ENCODE measurements at regions not wholly inside any gene's neighbourhood (a gene's known extent, or its start where the extent isn't known, plus 50 kb on each side); places are given as distances from the start of the nearest gene placed in this dataset.

DNA sequence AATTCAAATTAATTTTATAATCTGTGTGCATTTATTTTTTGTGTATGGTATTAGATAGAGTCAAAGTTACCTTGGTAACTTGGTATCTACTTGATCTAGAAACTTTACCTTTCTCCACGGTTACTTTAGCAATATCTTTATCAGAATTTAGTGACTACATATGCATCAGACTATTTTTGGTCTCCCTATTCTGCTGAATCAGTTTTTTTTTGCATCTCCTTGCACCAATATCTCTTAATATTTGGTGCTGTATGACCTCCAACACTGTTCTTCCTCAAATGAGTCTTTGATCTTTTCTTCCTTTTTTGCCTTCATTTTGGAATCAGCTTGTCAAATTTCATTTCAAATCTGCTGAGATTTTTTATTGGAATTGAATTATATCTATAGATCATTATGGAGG, 828.2 kb upstream of the FOXG1 start:
- DNase-seq (ENCODE audit: low read depth, low spot score): no peak
- no peak overlapping the region for H3K4me3 ChIP-seq (ENCODE audit: insufficient read length, low read depth)
- no peak for TF ChIP-seq ZNF274 (IDR thresholded peaks at IDR 0.05; ENCODE audit: low read depth, low read length)
- TF ChIP-seq YY1 (IDR thresholded peaks at IDR 0.05; ENCODE audit: insufficient read depth, insufficient read length): no peak
- TF ChIP-seq SUZ12 (IDR thresholded peaks at IDR 0.05; ENCODE audit: extremely low read depth, insufficient read depth, insufficient read length): no peak
- no peaks in the 10 kb centered on the region for H3K27me3 ChIP-seq (ENCODE audit: insufficient read depth, insufficient read length)
- no peaks in the 10 kb centered on the region for H3K36me3 ChIP-seq (ENCODE audit: insufficient read depth, insufficient read length, low read length)
- no peaks in the 10 kb centered on the region for H3K4me1 ChIP-seq (ENCODE audit: insufficient read depth, insufficient read length)
- no peaks in the 10 kb centered on the region for H3K9me3 ChIP-seq (ENCODE audit: insufficient read depth, low read length)
- no peak overlapping the region for H3K9ac ChIP-seq (ENCODE audit: insufficient read length, low read depth)

DNA sequence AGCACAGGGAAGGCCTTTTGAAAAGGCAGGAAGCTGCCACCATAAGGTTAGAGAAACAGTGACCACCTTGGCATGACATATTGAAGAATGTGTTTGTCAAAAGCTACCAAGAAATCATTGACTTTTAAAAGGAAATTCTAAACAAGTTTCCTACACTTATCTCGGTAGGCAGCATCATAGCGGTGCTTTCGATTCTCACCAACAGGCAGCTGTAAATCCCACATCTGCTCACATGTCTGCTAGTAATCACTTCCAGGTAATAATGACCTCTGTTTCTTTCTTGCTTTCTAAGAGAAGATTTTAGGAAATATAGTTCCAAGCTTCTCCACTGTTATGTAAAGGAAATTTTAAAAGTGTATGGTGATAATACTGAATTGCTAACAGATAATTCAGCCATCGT, 821.1 kb upstream of the FOXG1 start:
- Histone ChIP-seq H3K4me3 (ENCODE audit: insufficient read length, low read depth) (no peak overlapping the region), H3K27me3 (ENCODE audit: insufficient read depth, insufficient read length) (no peaks in the 10 kb centered on the region), H3K9ac (ENCODE audit: insufficient read length, low read depth) (no peak overlapping the region), H3K4me1 (ENCODE audit: insufficient read depth, insufficient read length) (no peaks in the 10 kb centered on the region), H3K36me3 (ENCODE audit: insufficient read depth, insufficient read length, low read length) (no peaks in the 10 kb centered on the region), H3K9me3 (ENCODE audit: insufficient read depth, low read length) (no peaks in the 10 kb centered on the region)
- no peak for TF ChIP-seq ZNF274 (IDR thresholded peaks at IDR 0.05; ENCODE audit: low read depth, low read length)
- DNase-seq (ENCODE audit: low read depth, low spot score): no peak

DNA sequence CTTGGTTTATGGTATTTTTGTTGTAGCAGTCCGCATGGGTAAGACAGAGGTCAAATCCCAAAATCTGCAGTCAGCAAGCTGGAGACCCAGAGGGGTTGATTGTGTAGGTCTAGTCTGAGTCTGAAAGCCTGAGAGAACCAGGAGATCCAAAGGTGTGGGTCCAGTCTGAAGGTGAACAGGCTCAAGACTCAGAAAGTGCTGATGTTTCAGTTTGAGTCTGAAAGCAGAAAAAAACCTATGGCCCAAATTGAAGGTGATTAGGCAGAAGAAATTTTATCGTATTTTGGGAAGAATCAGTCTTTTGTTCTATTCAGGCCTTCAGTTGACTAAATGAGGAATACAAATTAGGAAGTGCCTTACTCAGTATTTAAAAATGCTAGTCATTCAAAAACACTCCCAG, 807.8 kb upstream of the FOXG1 start:
- no peak overlapping the region for H3K9ac ChIP-seq (ENCODE audit: insufficient read length, low read depth)

DNA sequence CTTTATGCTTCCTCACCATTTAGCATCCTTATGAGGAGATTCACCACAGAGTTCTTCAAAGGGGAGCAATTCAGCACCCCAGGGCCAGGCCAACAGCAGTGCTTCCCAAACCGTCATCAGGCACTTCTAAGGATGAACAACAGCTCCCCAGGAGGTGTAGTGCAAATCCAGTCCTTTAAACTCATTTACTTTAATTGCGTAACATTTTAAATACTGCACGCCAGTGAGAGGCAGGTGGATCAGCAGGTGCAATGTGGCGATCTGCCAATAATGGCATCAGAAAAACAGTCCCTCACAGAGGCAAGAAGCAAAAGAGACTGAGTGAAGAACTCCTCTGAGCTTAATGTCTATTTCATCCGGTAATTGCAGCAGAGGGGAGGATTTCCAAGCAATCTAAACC, 770.9 kb upstream of the FOXG1 start:
- TF ChIP-seq SUZ12 (IDR thresholded peaks at IDR 0.05; ENCODE audit: extremely low read depth, insufficient read depth, insufficient read length): no peak
- TF ChIP-seq YY1 (IDR thresholded peaks at IDR 0.05; ENCODE audit: insufficient read depth, insufficient read length): no peak
- TF ChIP-seq ZNF274 (IDR thresholded peaks at IDR 0.05; ENCODE audit: low read depth, low read length): no peak
- Histone ChIP-seq H3K4me3 (ENCODE audit: insufficient read length, low read depth) (no peak overlapping the region), H3K27me3 (ENCODE audit: insufficient read depth, insufficient read length) (no peaks in the 10 kb centered on the region), H3K9me3 (ENCODE audit: insufficient read depth, low read length) (no peaks in the 10 kb centered on the region), H3K9ac (ENCODE audit: insufficient read length, low read depth) (no peak overlapping the region), H3K4me1 (ENCODE audit: insufficient read depth, insufficient read length) (no peaks in the 10 kb centered on the region), H3K36me3 (ENCODE audit: insufficient read depth, insufficient read length, low read length) (no peaks in the 10 kb centered on the region)
- DNase-seq (ENCODE audit: low read depth, low spot score): no peak

More for the DNA sequence above, 807.8 kb upstream of the FOXG1 start:
- no peaks in the 10 kb centered on the region for H3K36me3 ChIP-seq (ENCODE audit: insufficient read depth, insufficient read length, low read length)
- H3K27me3 ChIP-seq (ENCODE audit: insufficient read depth, insufficient read length): no peaks in the 10 kb centered on the region
- no peaks in the 10 kb centered on the region for H3K9me3 ChIP-seq (ENCODE audit: insufficient read depth, low read length)
- H3K4me3 ChIP-seq (ENCODE audit: insufficient read length, low read depth): no peak overlapping the region
- no peak for DNase-seq (ENCODE audit: low read depth, low spot score)
- no peak for TF ChIP-seq YY1 (IDR thresholded peaks at IDR 0.05; ENCODE audit: insufficient read depth, insufficient read length)
- no peak for TF ChIP-seq SUZ12 (IDR thresholded peaks at IDR 0.05; ENCODE audit: extremely low read depth, insufficient read depth, insufficient read length)
- TF ChIP-seq ZNF274 (IDR thresholded peaks at IDR 0.05; ENCODE audit: low read depth, low read length): no peak
- H3K4me1 ChIP-seq (ENCODE audit: insufficient read depth, insufficient read length): no peaks in the 10 kb centered on the region

DNA sequence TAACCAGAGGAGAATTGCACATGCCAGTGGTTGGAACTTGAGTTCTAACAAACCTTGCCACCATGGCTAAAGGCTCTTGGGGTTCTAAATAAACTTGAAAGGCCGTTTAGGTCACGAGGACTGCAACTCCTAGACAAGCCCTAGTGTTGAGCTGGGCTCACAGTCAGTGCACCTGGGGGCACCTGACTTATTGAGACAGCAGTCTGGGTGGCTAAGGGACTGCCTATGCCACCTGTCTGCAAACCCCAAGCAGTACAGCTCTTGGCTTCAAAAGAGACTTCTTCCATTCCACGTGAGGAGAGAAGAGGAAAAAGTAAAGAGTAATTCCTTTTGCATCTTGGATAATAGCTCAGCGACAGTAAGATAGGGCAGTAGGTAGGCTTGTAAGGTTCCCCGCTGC, 765.6 kb upstream of the FOXG1 start:
- no peaks in the 10 kb centered on the region for H3K36me3 ChIP-seq (ENCODE audit: insufficient read depth, insufficient read length, low read length)
- H3K4me1 ChIP-seq (ENCODE audit: insufficient read depth, insufficient read length): no peaks in the 10 kb centered on the region
- DNase-seq (ENCODE audit: low read depth, low spot score): no peak
- TF ChIP-seq SUZ12 (IDR thresholded peaks at IDR 0.05; ENCODE audit: extremely low read depth, insufficient read depth, insufficient read length): no peak
- no peak for TF ChIP-seq ZNF274 (IDR thresholded peaks at IDR 0.05; ENCODE audit: low read depth, low read length)
- TF ChIP-seq YY1 (IDR thresholded peaks at IDR 0.05; ENCODE audit: insufficient read depth, insufficient read length): no peak
- H3K27me3 ChIP-seq (ENCODE audit: insufficient read depth, insufficient read length): no peaks in the 10 kb centered on the region
- no peak overlapping the region for H3K9ac ChIP-seq (ENCODE audit: insufficient read length, low read depth)
- no peaks in the 10 kb centered on the region for H3K9me3 ChIP-seq (ENCODE audit: insufficient read depth, low read length)
- no peak overlapping the region for H3K4me3 ChIP-seq (ENCODE audit: insufficient read length, low read depth)

DNA sequence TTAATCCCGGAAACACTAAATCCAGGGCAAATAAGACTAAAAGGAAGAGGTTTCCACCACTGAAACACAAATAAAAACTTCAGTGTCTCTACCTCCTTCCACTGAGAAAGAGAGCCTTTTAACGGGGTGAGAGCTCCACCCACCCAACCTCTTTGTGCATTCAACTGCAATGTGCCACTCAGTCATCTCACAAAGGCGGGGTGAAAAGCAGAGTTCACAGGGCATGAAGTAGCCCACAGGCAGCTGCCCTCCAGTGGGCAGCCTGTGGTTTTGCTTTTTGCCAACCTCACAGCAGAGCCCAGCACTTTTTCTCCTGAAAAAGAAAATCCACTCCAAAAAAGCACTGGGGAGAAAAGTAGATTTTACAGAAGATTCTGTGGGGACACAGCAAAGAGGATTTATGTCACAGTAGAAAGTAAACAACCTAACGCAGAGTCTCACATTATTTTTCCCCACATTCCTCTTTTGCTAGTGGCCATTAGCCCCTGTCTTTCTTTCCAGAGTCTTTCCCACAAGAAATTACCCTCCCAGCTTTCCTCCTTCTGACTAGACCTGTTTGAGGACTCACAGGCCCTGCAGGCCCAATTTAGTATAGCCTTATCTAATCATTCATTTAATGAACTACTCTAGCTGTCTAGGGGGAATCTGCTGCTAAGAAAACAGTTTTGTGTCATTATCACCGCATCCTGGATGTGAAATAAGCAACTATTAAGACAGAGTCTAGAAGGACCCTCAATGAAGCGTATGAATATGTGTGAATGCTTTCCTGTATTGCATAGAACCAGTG, 753.8 kb upstream of the FOXG1 start:
- Histone ChIP-seq H3K4me1 (ENCODE audit: insufficient read depth, insufficient read length) (no peaks in the 10 kb centered on the region), H3K27me3 (ENCODE audit: insufficient read depth, insufficient read length) (no peaks in the 10 kb centered on the region), H3K9me3 (ENCODE audit: insufficient read depth, low read length) (no peaks in the 10 kb centered on the region), H3K36me3 (ENCODE audit: insufficient read depth, insufficient read length, low read length) (no peaks in the 10 kb centered on the region), H3K9ac (ENCODE audit: insufficient read length, low read depth) (no peak overlapping the region), H3K4me3 (ENCODE audit: insufficient read length, low read depth) (no peak overlapping the region)
- no peak for TF ChIP-seq ZNF274 (IDR thresholded peaks at IDR 0.05; ENCODE audit: low read depth, low read length)
- no peak for DNase-seq (ENCODE audit: low read depth, low spot score)

DNA sequence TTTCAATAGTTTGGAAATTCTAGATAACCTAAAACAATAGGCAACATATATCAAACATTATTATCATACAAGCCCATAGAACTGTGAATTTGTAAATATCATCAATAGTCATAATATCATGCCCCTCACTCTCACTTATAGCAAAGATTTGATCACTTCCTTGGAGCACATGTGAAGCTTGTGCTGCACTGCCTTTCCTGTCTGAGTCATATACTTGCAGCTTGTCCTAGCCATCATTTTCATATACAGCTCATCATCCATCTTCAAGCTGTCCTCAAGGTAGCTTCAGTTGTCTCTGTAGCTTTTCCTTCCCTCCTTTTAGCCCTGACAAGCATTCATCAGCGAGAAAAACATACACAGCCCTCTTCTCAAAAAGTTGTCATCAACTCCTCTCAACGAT, 746.5 kb upstream of the FOXG1 start:
- TF ChIP-seq ZNF274 (IDR thresholded peaks at IDR 0.05; ENCODE audit: low read depth, low read length): no peak
- no peak for TF ChIP-seq YY1 (IDR thresholded peaks at IDR 0.05; ENCODE audit: insufficient read depth, insufficient read length)
- TF ChIP-seq SUZ12 (IDR thresholded peaks at IDR 0.05; ENCODE audit: extremely low read depth, insufficient read depth, insufficient read length): no peak
- H3K9me3 ChIP-seq (ENCODE audit: insufficient read depth, low read length): no peaks in the 10 kb centered on the region

More for the DNA sequence above, 746.5 kb upstream of the FOXG1 start:
- Histone ChIP-seq H3K36me3 (ENCODE audit: insufficient read depth, insufficient read length, low read length) (no peaks in the 10 kb centered on the region), H3K9ac (ENCODE audit: insufficient read length, low read depth) (no peak overlapping the region), H3K4me3 (ENCODE audit: insufficient read length, low read depth) (no peak overlapping the region), H3K4me1 (ENCODE audit: insufficient read depth, insufficient read length) (no peaks in the 10 kb centered on the region), H3K27me3 (ENCODE audit: insufficient read depth, insufficient read length) (no peaks in the 10 kb centered on the region)
- DNase-seq (ENCODE audit: low read depth, low spot score): no peak
